H1 (cell line): ENCODE measurements at regions not wholly inside any gene's neighbourhood (a gene's known extent, or its start where the extent isn't known, plus 50 kb on each side); places are given as distances from the start of the nearest gene placed in this dataset.

ENCODE experiments used
- CTCF ChIA-PET: fragments of 300-600 bp; sonication (Branson Sonifier 250); formaldehyde crosslinking; loops from one replicate; lab custom pipeline; 2021; ENCODE audit not compliant: partially characterized antibody; lab: Charles Lee
- POLR2A ChIA-PET: fragments of 300-600 bp; sonication (Branson Sonifier 250); formaldehyde crosslinking; loops from one replicate; lab custom pipeline; 2021; ENCODE audit warnings: inconsistent platforms; ENCODE audit not compliant: partially characterized antibody; lab: Charles Lee
- DNase-seq, 2 experiments: peaks; one replicate each; pipeline versions ENCODE4 v3.0.0 to v3.0.0-alpha.2; 2010 to 2022; ENCODE audit warnings: low spot score in 2 of 2, low read depth in 1 of 2, mixed read lengths in 1 of 2
- FAIRE-seq: peaks from 2 replicates; lab custom pipeline; 2011; peaks lifted over from hg19 to GRCh38; lab: Jason Lieb, UNC
- H2AFZ ChIP-seq: 2 replicates; pipeline ENCODE4 v1.8.1; 2012; ENCODE audit warnings: low read length, inconsistent platforms
- H2AK5ac ChIP-seq: 2 replicates; pipeline ENCODE4 v1.6.1; 2013; ENCODE audit warnings: low read depth, low read length
- H2BK120ac ChIP-seq: replicated peaks from 2 replicates; pipeline ENCODE3; 2013; ENCODE audit warnings: low read depth, low read length, inconsistent platforms
- H2BK12ac ChIP-seq: 2 replicates; pipeline ENCODE4 v1.6.1; 2013; ENCODE audit warnings: low read depth, low read length
- H2BK15ac ChIP-seq: 2 replicates; pipeline ENCODE4 v1.6.1; 2013; ENCODE audit warnings: low read length
- H2BK20ac ChIP-seq: 2 replicates; pipeline ENCODE4 v1.6.1; 2013; ENCODE audit warnings: low read length
- H2BK5ac ChIP-seq: 2 replicates; pipeline ENCODE4 v1.6.1; 2013; ENCODE audit warnings: low read depth, low read length
- H3K14ac ChIP-seq: 2 replicates; pipeline ENCODE4 v1.6.1; 2013; ENCODE audit warnings: inconsistent platforms; ENCODE audit not compliant: insufficient read length
- H3K18ac ChIP-seq: 2 replicates; pipeline ENCODE4 v1.6.1; 2013; ENCODE audit warnings: low read length; ENCODE audit errors: extremely low read depth
- H3K23ac ChIP-seq: 2 replicates; pipeline ENCODE4 v1.6.1; 2013; ENCODE audit warnings: inconsistent platforms; ENCODE audit not compliant: insufficient read length
- H3K23me2 ChIP-seq: 2 replicates; pipeline ENCODE4 v1.6.1; 2013; ENCODE audit warnings: low read depth, low read length
- H3K27ac ChIP-seq: 2 replicates; pipeline ENCODE4 v1.6.1; 2011; ENCODE audit warnings: low read depth, low read length, inconsistent platforms
- H3K27me3 ChIP-seq, 4 experiments: replicated peaks in 1 of 4; 1 replicate in 1 of 4; 2 replicates in 3 of 4; pipeline versions ENCODE4 v1.6.1 to v1.8.1; 2011 to 2013; ENCODE audit warnings: low read length in 3 of 4, mild to moderate bottlenecking in 3 of 4, inconsistent platforms in 2 of 4, mixed read lengths in 2 of 4, moderate library complexity in 1 of 4; ENCODE audit not compliant: control insufficient read depth in 3 of 4, insufficient read depth in 3 of 4; ENCODE audit errors: extremely low read depth in 1 of 4
- H3K36me3 ChIP-seq, 4 experiments: 2 replicates each; pipeline versions ENCODE4 v1.6.1 to v1.8.1; 2011 to 2013; ENCODE audit warnings: mild to moderate bottlenecking in 4 of 4, low read length in 3 of 4, moderate library complexity in 2 of 4, control low read depth in 1 of 4, inconsistent platforms in 1 of 4; ENCODE audit not compliant: insufficient read depth in 4 of 4, control insufficient read depth in 2 of 4
- H3K4ac ChIP-seq: replicated peaks from 2 replicates; pipeline ENCODE3; 2013; ENCODE audit warnings: low read length, low read depth, mixed read lengths, inconsistent platforms; ENCODE audit not compliant: insufficient read length
- H3K4me1 ChIP-seq, 4 experiments: replicated peaks in 1 of 4; 1 replicate in 1 of 4; 2 replicates in 3 of 4; pipeline versions ENCODE4 v1.6.1 to v1.8.1; 2011 to 2013; ENCODE audit warnings: low read length in 3 of 4, inconsistent platforms in 2 of 4, mixed read lengths in 1 of 4; ENCODE audit not compliant: insufficient read depth in 4 of 4, control insufficient read depth in 3 of 4
- H3K4me2 ChIP-seq, 2 experiments: 2 replicates each; pipeline versions ENCODE4 v1.6.1 to v1.8.1; 2011 to 2013; ENCODE audit warnings: low read depth in 2 of 2, low read length in 2 of 2, control low read depth in 1 of 2, inconsistent platforms in 1 of 2, mild to moderate bottlenecking in 1 of 2; ENCODE audit not compliant: insufficient read depth in 1 of 2
- H3K4me3 ChIP-seq, 4 experiments: fragments of 200-600, 300-600 bp in 1 of 4; sonication (generic), shearing (Covaris generic), sonication (Bioruptor Twin) in 1 of 4; 2 replicates each; pipeline versions ENCODE4 v1.5.1 to v1.8.1; 2011 to 2016; ENCODE audit warnings: low read length in 4 of 4, low read depth in 3 of 4, control low read depth in 2 of 4, inconsistent platforms in 2 of 4, mild to moderate bottlenecking in 2 of 4, mixed read lengths in 1 of 4, moderate library complexity in 1 of 4; ENCODE audit not compliant: insufficient read depth in 2 of 4; ENCODE audit errors: extremely low read depth in 1 of 4
- H3K56ac ChIP-seq: replicated peaks from 2 replicates; pipeline ENCODE3; 2013; ENCODE audit warnings: low read depth, mild to moderate bottlenecking, mixed read lengths, low read length, inconsistent platforms; ENCODE audit not compliant: insufficient read length
- H3K79me1 ChIP-seq: 2 replicates; pipeline ENCODE4 v1.6.1; 2013; ENCODE audit warnings: low read depth, low read length, control low read depth
- H3K79me2 ChIP-seq, 2 experiments: 2 replicates each; pipeline versions ENCODE4 v1.6.1 to v1.8.1; 2012 to 2013; ENCODE audit warnings: low read length in 2 of 2, mild to moderate bottlenecking in 2 of 2, inconsistent platforms in 1 of 2; ENCODE audit not compliant: insufficient read depth in 2 of 2, control insufficient read depth in 1 of 2
- H3K9ac ChIP-seq, 4 experiments: replicated peaks in 1 of 4; 1 replicate in 1 of 4; 2 replicates in 3 of 4; pipeline versions ENCODE4 v1.6.1 to v1.8.1; 2011 to 2013; ENCODE audit warnings: low read depth in 3 of 4, low read length in 3 of 4, control low read depth in 2 of 4, mild to moderate bottlenecking in 2 of 4, moderate library complexity in 2 of 4, inconsistent platforms in 1 of 4; ENCODE audit errors: extremely low read depth in 1 of 4
- H3K9me3 ChIP-seq, 2 experiments: 2 replicates each; pipeline versions ENCODE4 v1.6.1 to v1.8.1; 2012 to 2013; ENCODE audit warnings: mild to moderate bottlenecking in 2 of 2, moderate library complexity in 2 of 2, control low read depth in 1 of 2, inconsistent platforms in 1 of 2, low read depth in 1 of 2, low read length in 1 of 2, mixed read lengths in 1 of 2; ENCODE audit not compliant: insufficient read depth in 2 of 2
- H4K20me1 ChIP-seq, 2 experiments: replicated peaks in 1 of 2; 2 replicates each; pipeline versions ENCODE3 to v1.8.1; 2011 to 2013; ENCODE audit warnings: inconsistent platforms in 2 of 2, low read length in 2 of 2, mild to moderate bottlenecking in 1 of 2; ENCODE audit not compliant: insufficient read depth in 2 of 2, control insufficient read depth in 1 of 2
- H4K5ac ChIP-seq: 2 replicates; pipeline ENCODE4 v1.6.1; 2013; ENCODE audit warnings: low read length, low read depth, mixed read lengths, inconsistent platforms; ENCODE audit not compliant: insufficient read length
- H4K8ac ChIP-seq: 2 replicates; pipeline ENCODE4 v1.8.0; 2013; ENCODE audit warnings: mild to moderate bottlenecking, moderate library complexity, low read length, inconsistent platforms; ENCODE audit not compliant: insufficient read depth; ENCODE audit errors: extremely low read depth
- H4K91ac ChIP-seq: replicated peaks from 2 replicates; pipeline ENCODE3; 2013; ENCODE audit warnings: low read length, mixed read lengths, inconsistent platforms; ENCODE audit not compliant: insufficient read length
- ATF3 ChIP-seq: IDR thresholded peaks from 2 replicates; pipeline ENCODE4 v1.6.1; 2011; ENCODE audit warnings: low read depth, mild to moderate bottlenecking, low read length; ENCODE audit not compliant: insufficient read depth
- BCL11A ChIP-seq, 2 experiments: IDR thresholded peaks; one replicate each; pipeline ENCODE4 v1.6.1; 2011; ENCODE audit warnings: low read depth in 2 of 2, low read length in 2 of 2, mild to moderate bottlenecking in 2 of 2
- BRCA1 ChIP-seq: IDR thresholded peaks from 2 replicates; pipeline ENCODE4 v1.6.1; 2012; ENCODE audit warnings: low read depth, low read length, improper control_type of control experiment
- CEBPB ChIP-seq: IDR thresholded peaks from 2 replicates; pipeline ENCODE4 v1.6.1; 2012; ENCODE audit warnings: low read depth, low read length
- GABPA ChIP-seq: IDR thresholded peaks from 2 replicates; pipeline ENCODE4 v1.6.1; 2011; ENCODE audit warnings: mild to moderate bottlenecking, low read length, moderate library complexity, borderline replicate concordance; ENCODE audit not compliant: insufficient read depth
- HDAC2 ChIP-seq, 2 experiments: fragments of 300-600 bp in 1 of 2; sonication (generic) in 1 of 2; IDR thresholded peaks; 2 replicates each; pipeline ENCODE4 v1.6.1; 2011 to 2012; ENCODE audit warnings: low read depth in 2 of 2, low read length in 2 of 2, mild to moderate bottlenecking in 2 of 2, moderate library complexity in 2 of 2, borderline replicate concordance in 1 of 2, inconsistent platforms in 1 of 2
- RBBP5 ChIP-seq: IDR thresholded peaks from 2 replicates; pipeline ENCODE4 v1.7.1; 2012; ENCODE audit warnings: low read depth, mild to moderate bottlenecking, inconsistent platforms, low read length, moderate library complexity, borderline replicate concordance
- TAF7 ChIP-seq: optimal IDR thresholded peaks from 2 replicates; pipeline ENCODE3; 2011; ENCODE audit warnings: low read depth, mild to moderate bottlenecking, inconsistent platforms, low read length, moderate library complexity, borderline replicate concordance
- TEAD4 ChIP-seq: IDR thresholded peaks from 2 replicates; pipeline ENCODE4 v1.6.1; 2012; ENCODE audit warnings: low read depth, low read length, inconsistent platforms, mixed read lengths
- WGBS, 2 experiments: shearing (Covaris generic) in 1 of 2; methylation state at CpG; one replicate each; pipeline versions ENCODE4 v1.1.6 to v1.1.7; 2013 to 2015; ENCODE audit warnings: low lambda C conversion rate in 2 of 2, mixed read lengths in 2 of 2, inconsistent platforms in 1 of 2, low coverage in 1 of 2, missing lambda C conversion rate in 1 of 2; ENCODE audit not compliant: insufficient replicate concordance in 2 of 2, insufficient coverage in 1 of 2, insufficient read length in 1 of 2; ENCODE audit errors: extremely low coverage in 1 of 2, missing lambda C conversion rate in 1 of 2; 5-methylcytosine and 5-hydroxymethylcytosine counted together

GRCh38 chr7:125668321-125668993 lies 738.8 kb upstream of the POT1 start:
- Histone ChIP-seq H2BK15ac (no peak overlapping the region), H3K56ac (no peak overlapping the region), H3K36me3 (no peaks in the 10 kb centered on the region), H4K20me1 (no peaks in the 10 kb centered on the region), H2BK120ac (no peak overlapping the region), H2AFZ (no peak overlapping the region), H3K9me3 (no peaks in the 10 kb centered on the region), H4K8ac (no peak overlapping the region), H3K14ac (no peak overlapping the region), H3K27ac (no peak overlapping the region), H3K23me2 (no peaks in the 10 kb centered on the region), H2BK20ac (no peak overlapping the region), H3K9ac (no peak overlapping the region), H4K91ac (no peak overlapping the region), H3K27me3 (no peaks in the 10 kb centered on the region), H3K23ac (no peak overlapping the region), H4K5ac (no peak overlapping the region), H2BK5ac (no peak overlapping the region), H3K79me2 (no peaks in the 10 kb centered on the region), H3K4me3 (no peak overlapping the region), H3K4me1 (no peaks in the 10 kb centered on the region), H3K18ac (no peak overlapping the region), H2BK12ac (no peak overlapping the region), H3K4me2 (no peak overlapping the region), H2AK5ac (no peak overlapping the region), H3K79me1 (no peaks in the 10 kb centered on the region), H3K4ac (no peak overlapping the region)
- DNase-seq (no peak), FAIRE-seq (no peak)
- ChIA-PET CTCF (interaction anchor here (0.7 kb wide), 2 partner anchors 105 to 247 kb away, joined by 3 read pairs; no protein-coding TSS in a partner anchor), POLR2A (no interaction called here)
- WGBS, 2 experiments: 93% methylated on average over 4 of the region's 4 CpGs; no CpG with 5 or more reads in 1 of the 2 experiments
- TF ChIP-seq CEBPB (no peak), RBBP5 (no peak), BRCA1 (no peak), BCL11A (IDR thresholded peaks at IDR 0.05; ENCODE audit: low read depth in 2 of 2, low read length in 2 of 2) (no peak), TAF7 (no peak), HDAC2 (IDR thresholded peaks at IDR 0.05; ENCODE audit: borderline replicate concordance in 1 of 2, low read depth in 2 of 2, low read length in 2 of 2) (no peak), GABPA (no peak), TEAD4 (no peak), ATF3 (no peak)
